ENCODE measurements at regions not wholly inside any gene's neighbourhood (a gene's known extent, or its start where the extent isn't known, plus 50 kb on each side); places are given as distances from the start of the nearest gene placed in this dataset.

DNA sequence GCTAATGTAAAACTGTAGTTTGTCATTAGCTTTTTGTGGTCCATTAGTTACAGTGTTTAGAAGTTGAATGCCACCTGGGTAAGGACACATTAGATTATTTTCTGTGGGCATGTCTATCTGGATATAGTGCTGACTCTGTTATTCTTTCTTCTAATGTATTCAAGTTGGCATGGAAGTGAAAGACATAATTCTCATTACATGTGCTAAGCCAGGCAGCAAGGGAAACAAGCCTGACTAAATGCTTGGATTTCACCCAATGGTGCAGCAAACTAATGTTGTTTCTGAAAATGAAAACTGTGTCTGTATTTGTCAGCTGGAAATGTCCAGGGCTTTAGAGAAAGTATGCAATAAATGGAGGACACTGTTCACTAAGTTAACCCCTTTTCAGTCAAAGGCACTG, 100.7 kb downstream of the NUP35 start:
- intact Hi-C loops (cut with micrococcal nuclease): no loop called here
- TF ChIP-seq, protein P1, sequence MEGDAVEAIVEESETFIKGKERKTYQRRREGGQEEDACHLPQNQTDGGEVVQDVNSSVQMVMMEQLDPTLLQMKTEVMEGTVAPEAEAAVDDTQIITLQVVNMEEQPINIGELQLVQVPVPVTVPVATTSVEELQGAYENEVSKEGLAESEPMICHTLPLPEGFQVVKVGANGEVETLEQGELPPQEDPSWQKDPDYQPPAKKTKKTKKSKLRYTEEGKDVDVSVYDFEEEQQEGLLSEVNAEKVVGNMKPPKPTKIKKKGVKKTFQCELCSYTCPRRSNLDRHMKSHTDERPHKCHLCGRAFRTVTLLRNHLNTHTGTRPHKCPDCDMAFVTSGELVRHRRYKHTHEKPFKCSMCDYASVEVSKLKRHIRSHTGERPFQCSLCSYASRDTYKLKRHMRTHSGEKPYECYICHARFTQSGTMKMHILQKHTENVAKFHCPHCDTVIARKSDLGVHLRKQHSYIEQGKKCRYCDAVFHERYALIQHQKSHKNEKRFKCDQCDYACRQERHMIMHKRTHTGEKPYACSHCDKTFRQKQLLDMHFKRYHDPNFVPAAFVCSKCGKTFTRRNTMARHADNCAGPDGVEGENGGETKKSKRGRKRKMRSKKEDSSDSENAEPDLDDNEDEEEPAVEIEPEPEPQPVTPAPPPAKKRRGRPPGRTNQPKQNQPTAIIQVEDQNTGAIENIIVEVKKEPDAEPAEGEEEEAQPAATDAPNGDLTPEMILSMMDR (IDR thresholded peaks at IDR 0.05; ENCODE audit: unreplicated experiment): no peak
- peaks cover 5% of the 10 kb centered on the region for H3K36me3 Mint-ChIP-seq (ENCODE audit: insufficient read depth, unreplicated experiment)
- no peaks in the 10 kb centered on the region for H3K27me3 Mint-ChIP-seq (ENCODE audit: insufficient read depth, unreplicated experiment)
- no peaks in the 10 kb centered on the region for H3K4me1 Mint-ChIP-seq (ENCODE audit: insufficient read depth, unreplicated experiment)
- H3K4me3 Mint-ChIP-seq (ENCODE audit: unreplicated experiment): no peak overlapping the region
- ChIA-PET CTCF (interaction anchor here (0.5 kb wide), 1 partner anchor 11 kb away, joined by 3 read pairs; no protein-coding TSS in a partner anchor), POLR2A (no interaction called here)
- BruUV-seq (replicated peaks): no TSS peak
- DNase-seq (ENCODE audit: unreplicated experiment): no peak
- no peak overlapping the region for H3K27ac Mint-ChIP-seq (ENCODE audit: low read depth, unreplicated experiment)
- no peaks in the 10 kb centered on the region for H3K9me3 Mint-ChIP-seq (ENCODE audit: unreplicated experiment)

DNA sequence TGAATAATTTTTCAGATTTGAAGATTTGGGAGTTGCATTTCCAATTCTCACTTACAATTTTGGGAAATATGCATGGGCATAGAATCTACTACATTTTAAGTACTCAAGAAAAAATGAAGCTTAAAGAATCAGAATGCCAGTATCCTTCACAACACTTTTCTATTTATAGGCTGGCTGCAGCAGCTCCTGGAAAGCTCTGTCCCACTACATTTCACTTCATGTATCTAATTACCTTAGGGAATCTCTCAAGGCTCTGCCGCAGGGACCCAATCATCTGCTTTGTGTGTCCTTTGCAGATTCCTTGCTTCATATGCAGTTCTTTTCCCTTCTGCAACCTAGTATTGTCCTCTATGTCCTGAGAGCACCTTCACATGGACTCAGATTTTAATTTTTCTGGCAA, 102.9 kb downstream of the NUP35 start:
- Mint-ChIP-seq H3K9me3 (ENCODE audit: unreplicated experiment) (no peaks in the 10 kb centered on the region), H3K27ac (ENCODE audit: low read depth, unreplicated experiment) (no peak overlapping the region), H3K4me3 (ENCODE audit: unreplicated experiment) (no peak overlapping the region), H3K4me1 (ENCODE audit: insufficient read depth, unreplicated experiment) (no peaks in the 10 kb centered on the region), H3K27me3 (ENCODE audit: insufficient read depth, unreplicated experiment) (no peaks in the 10 kb centered on the region), H3K36me3 (ENCODE audit: insufficient read depth, unreplicated experiment) (peaks cover 5% of the 10 kb centered on the region)
- POLR2A ChIA-PET: interaction anchor here (0.6 kb wide), 1 partner anchor 190 kb away, joined by 3 read pairs; no protein-coding TSS in a partner anchor
- TF ChIP-seq, protein P1 (IDR thresholded peaks at IDR 0.05; ENCODE audit: unreplicated experiment): no peak
- DNase-seq (ENCODE audit: unreplicated experiment): no peak
- BruUV-seq (replicated peaks): no TSS peak
- intact Hi-C loops (cut with micrococcal nuclease): no loop called here
- CTCF ChIA-PET: interaction anchor here (1.1 kb wide), 1 partner anchor 132 kb away, joined by 3 read pairs; no protein-coding TSS in a partner anchor

DNA sequence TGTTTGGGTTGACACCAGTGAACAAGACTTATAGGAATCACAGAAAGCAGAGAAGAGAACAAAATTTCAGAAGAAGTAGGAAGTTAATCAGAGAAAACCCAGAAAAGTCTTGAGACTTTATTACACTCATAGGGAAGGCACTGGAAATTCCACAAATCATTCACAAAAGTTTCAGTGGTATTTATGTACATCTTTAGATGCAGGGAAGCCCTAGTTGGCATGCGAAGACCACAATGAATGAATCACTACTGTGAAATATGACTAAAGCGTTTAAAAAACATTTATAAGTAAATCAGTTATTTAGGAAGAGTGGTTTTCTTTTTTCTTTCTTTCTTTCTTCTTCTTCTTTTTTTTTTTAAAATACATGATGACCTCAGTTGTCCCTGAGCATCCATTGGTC, 105.1 kb downstream of the NUP35 start:
- BruUV-seq (replicated peaks): no TSS peak
- Mint-ChIP-seq H3K27me3 (ENCODE audit: insufficient read depth, unreplicated experiment) (no peaks in the 10 kb centered on the region), H3K9me3 (ENCODE audit: unreplicated experiment) (no peaks in the 10 kb centered on the region), H3K4me1 (ENCODE audit: insufficient read depth, unreplicated experiment) (no peaks in the 10 kb centered on the region), H3K4me3 (ENCODE audit: unreplicated experiment) (no peak overlapping the region), H3K27ac (ENCODE audit: low read depth, unreplicated experiment) (no peak overlapping the region), H3K36me3 (ENCODE audit: insufficient read depth, unreplicated experiment) (no peaks in the 10 kb centered on the region)
- POLR2A ChIA-PET: no interaction called here
- TF ChIP-seq, protein P1 (IDR thresholded peaks at IDR 0.05; ENCODE audit: unreplicated experiment): no peak
- intact Hi-C loops (cut with micrococcal nuclease): no loop called here
- CTCF ChIA-PET: interaction anchor here (0.8 kb wide), 1 partner anchor 10 kb away, joined by 4 read pairs; no protein-coding TSS in a partner anchor
- no peak for DNase-seq (ENCODE audit: unreplicated experiment)

DNA sequence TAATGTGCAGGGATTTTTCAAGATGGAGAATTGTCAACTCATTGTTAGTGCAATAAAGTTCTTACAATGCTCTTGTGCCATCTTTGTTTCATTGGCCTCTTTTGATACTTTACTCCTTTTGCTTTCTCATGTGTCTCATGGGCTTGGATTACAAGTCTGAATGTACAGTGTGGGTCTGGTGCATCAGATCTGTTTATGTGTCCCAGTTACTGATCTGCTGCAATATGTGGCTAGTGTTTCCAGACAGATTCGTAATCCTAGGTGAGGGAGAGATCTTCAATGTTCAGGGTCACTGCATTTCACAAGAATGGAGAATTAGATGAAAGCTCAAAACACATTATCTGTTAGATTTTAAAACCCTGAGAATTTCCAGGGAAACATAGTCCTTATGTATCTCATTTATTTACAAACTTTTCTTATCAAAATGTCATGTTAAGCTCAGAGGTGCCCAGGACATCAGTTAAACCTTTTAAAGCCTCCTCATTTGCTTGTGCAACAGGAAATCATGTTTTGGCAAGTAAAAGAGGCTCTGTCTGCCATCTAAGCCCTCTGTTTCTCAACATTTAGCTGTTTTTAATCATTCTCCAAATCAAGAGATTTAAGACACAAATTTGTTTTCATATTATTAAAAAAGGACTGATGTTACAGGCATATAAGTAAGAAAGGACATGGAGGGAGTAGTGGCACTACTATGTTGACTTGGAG, 108.1 kb downstream of the NUP35 start:
- CTCF ChIA-PET: interaction anchor here (0.6 kb wide), 2 partner anchors 16 to 883 kb away, joined by 4 read pairs; no protein-coding TSS in a partner anchor

More for the DNA sequence above, 108.1 kb downstream of the NUP35 start:
- H3K4me1 Mint-ChIP-seq (ENCODE audit: insufficient read depth, unreplicated experiment): no peaks in the 10 kb centered on the region
- no TSS peak for BruUV-seq (replicated peaks)
- TF ChIP-seq, protein P1 (IDR thresholded peaks at IDR 0.05; ENCODE audit: unreplicated experiment): no peak
- intact Hi-C loops (cut with micrococcal nuclease): no loop called here
- H3K36me3 Mint-ChIP-seq (ENCODE audit: insufficient read depth, unreplicated experiment): no peaks in the 10 kb centered on the region
- no peak overlapping the region for H3K4me3 Mint-ChIP-seq (ENCODE audit: unreplicated experiment)
- POLR2A ChIA-PET: no interaction called here
- H3K27ac Mint-ChIP-seq (ENCODE audit: low read depth, unreplicated experiment): no peak overlapping the region
- H3K9me3 Mint-ChIP-seq (ENCODE audit: unreplicated experiment): no peaks in the 10 kb centered on the region
- no peaks in the 10 kb centered on the region for H3K27me3 Mint-ChIP-seq (ENCODE audit: insufficient read depth, unreplicated experiment)
- no peak for DNase-seq (ENCODE audit: unreplicated experiment)

All from MCF 10A (cell line).